Ovary (tissue), 3 donors: ENCODE measurements at regions not wholly inside any gene's neighbourhood (a gene's known extent, or its start where the extent isn't known, plus 50 kb on each side); places are given as distances from the start of the nearest gene placed in this dataset.

Experiments
- CTCF ChIP-seq, 3 donors: fragments of 450-650 bp in 2 of 3; fragments of 200-600 bp in 1 of 3; IDR thresholded peaks; one replicate each; pipeline versions ENCODE4 v1.5.1 to v1.8.0; 2016 to 2022; ENCODE audit warnings: antibody characterized with exemption in 3 of 3, mild to moderate bottlenecking in 1 of 3
- POLR2A ChIP-seq: fragments of 450-650 bp; IDR thresholded peaks from one replicate; pipeline ENCODE4 v1.6.1; 2017; ENCODE audit warnings: antibody characterized with exemption, mild to moderate bottlenecking, moderate library complexity
- donor health status: DM: no; HTN: no; CAD: no.

DNA sequence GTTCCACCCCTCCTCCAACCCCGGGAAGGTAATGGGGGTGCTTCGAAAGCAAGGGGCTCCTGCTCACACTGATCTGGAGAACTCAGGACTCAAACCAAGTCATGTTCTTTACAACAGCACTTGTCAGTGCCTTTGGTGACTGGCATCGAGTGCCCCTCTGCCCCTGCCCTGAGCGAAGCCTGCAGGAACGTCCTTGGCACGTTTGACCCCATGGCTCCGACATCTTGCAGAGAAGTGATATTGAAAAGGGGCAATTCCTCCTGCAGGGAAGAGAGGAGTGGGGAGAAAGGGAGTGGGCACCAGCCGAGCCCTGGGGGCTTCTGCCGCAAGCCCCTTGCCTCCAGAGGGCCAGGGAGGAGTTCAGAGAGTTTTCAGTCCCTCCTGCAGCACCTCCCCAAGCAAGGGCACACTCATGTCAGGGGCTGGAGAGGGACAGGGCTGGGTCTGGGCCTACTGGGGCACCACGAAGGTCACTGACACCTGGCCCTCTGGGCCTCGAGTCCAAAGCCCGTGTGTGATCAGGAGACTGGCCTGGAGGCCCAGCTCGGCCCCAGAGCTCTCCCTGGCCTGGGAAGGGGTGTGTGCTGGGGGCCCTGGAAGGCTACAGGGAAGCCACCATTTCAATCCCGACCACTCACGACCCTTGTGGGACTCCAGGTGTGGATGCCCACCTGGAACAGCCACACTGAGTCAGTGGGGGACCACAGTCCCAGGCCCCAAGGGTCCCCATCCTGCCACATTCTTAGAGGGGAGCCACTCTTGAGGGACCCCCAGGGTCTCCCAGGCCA, 94.9 kb upstream of the NKX1-1 start:
- TF ChIP-seq POLR2A (no peak), CTCF (IDR thresholded peaks at IDR 0.05) (no peak)
